H1 (cell line): ENCODE measurements at regions not wholly inside any gene's neighbourhood (a gene's known extent, or its start where the extent isn't known, plus 50 kb on each side); places are given as distances from the start of the nearest gene placed in this dataset.

Experiments
- BACH1 ChIP-seq: IDR thresholded peaks from 2 replicates; pipeline ENCODE4 v1.6.1; 2012; ENCODE audit warnings: low read length, improper control_type of control experiment
- CREB1 ChIP-seq: IDR thresholded peaks from 2 replicates; pipeline ENCODE4 v1.6.1; 2012; ENCODE audit warnings: inconsistent platforms
- NANOG ChIP-seq: IDR thresholded peaks from 2 replicates; pipeline ENCODE4 v1.6.1; 2011; ENCODE audit warnings: low read length, low read depth, mild to moderate bottlenecking, inconsistent platforms; ENCODE audit not compliant: insufficient read depth, poor library complexity, severe bottlenecking
- NRF1 ChIP-seq: IDR thresholded peaks from 2 replicates; pipeline ENCODE4 v1.6.1; 2011; ENCODE audit warnings: mild to moderate bottlenecking, low read depth, low read length, improper control_type of control experiment
- POU5F1 ChIP-seq: IDR thresholded peaks from 2 replicates; pipeline ENCODE4 v1.6.1; 2011; ENCODE audit warnings: low read depth, mild to moderate bottlenecking, low read length, moderate library complexity
- TBP ChIP-seq: IDR thresholded peaks from 2 replicates; pipeline ENCODE4 v1.6.1; 2011; ENCODE audit warnings: low read depth, low read length, improper control_type of control experiment

- no peak for TF ChIP-seq BACH1
- TF ChIP-seq POU5F1 = no peak
- no peak for TF ChIP-seq CREB1
- TF ChIP-seq TBP = no peak
- no peak for TF ChIP-seq NANOG
- TF ChIP-seq NRF1 = no peak
These were observed 87.1 kb upstream of the NT5E start (continued) for GRCh38 chr6:85362652-85363310.
